Effector memory CD8-positive, alpha-beta T cell (primary cell): ENCODE measurements at regions not wholly inside any gene's neighbourhood (a gene's known extent, or its start where the extent isn't known, plus 50 kb on each side); places are given as distances from the start of the nearest gene placed in this dataset.

Experiments used
- ATAC-seq: fragments of 150-1000 bp; cut with Tn5 transposase; replicated peaks from 2 replicates; pipeline ENCODE4 v1.10.0; 2021; ENCODE audit warnings: mild to moderate bottlenecking, moderate library complexity
- DNase-seq, 3 experiments: peaks; one replicate each; pipeline ENCODE4 v3.0.0; 2021
- H3K27ac Mint-ChIP-seq, 2 donors: one replicate each; pipeline ENCODE4 v1.8.0; 2022; ENCODE audit warnings: mild to moderate bottlenecking in 2 of 2, mixed read lengths in 2 of 2, moderate library complexity in 2 of 2
- H3K27me3 Mint-ChIP-seq, 2 donors: one replicate each; pipeline ENCODE4 v1.8.0; 2022; ENCODE audit warnings: mixed read lengths in 2 of 2
- H3K36me3 Mint-ChIP-seq: one replicate; pipeline ENCODE4 v1.8.0; 2022; ENCODE audit warnings: mild to moderate bottlenecking, moderate library complexity, mixed read lengths; ENCODE audit not compliant: insufficient read depth
- H3K4me1 Mint-ChIP-seq, 2 donors: one replicate each; pipeline ENCODE4 v1.8.0; 2022; ENCODE audit warnings: low read depth in 2 of 2, mixed read lengths in 2 of 2
- H3K4me3 Mint-ChIP-seq, 2 donors: one replicate each; pipeline ENCODE4 v1.8.0; 2022; ENCODE audit warnings: mild to moderate bottlenecking in 2 of 2, mixed read lengths in 2 of 2, moderate library complexity in 2 of 2
- H3K9me3 Mint-ChIP-seq, 2 donors: one replicate each; pipeline ENCODE4 v1.8.0; 2022; ENCODE audit warnings: mixed read lengths in 2 of 2

- ATAC-seq (no peak), DNase-seq (no peak)
- Mint-ChIP-seq H3K4me1 (no peaks in the 10 kb centered on the region), H3K36me3 (no peaks in the 10 kb centered on the region), H3K9me3 (peaks cover 0 to 2% of the 10 kb centered on the region in 2 donors), H3K27ac (no peak overlapping the region), H3K4me3 (no peak overlapping the region), H3K27me3 (peaks cover 0 to 6% of the 10 kb centered on the region in 2 donors)
Observed at GRCh38 chr4:174438711-174439110, 83.6 kb downstream of the HPGD start.

GRCh38 chr4:174437749-174438148, 84.5 kb downstream of the HPGD start:
- no peak for ATAC-seq
- Mint-ChIP-seq H3K4me3 (no peak overlapping the region), H3K27me3 (peaks cover 0 to 6% of the 10 kb centered on the region in 2 donors), H3K27ac (no peak overlapping the region), H3K36me3 (no peaks in the 10 kb centered on the region), H3K4me1 (no peaks in the 10 kb centered on the region), H3K9me3 (peaks cover 0 to 5% of the 10 kb centered on the region in 2 donors)
- DNase-seq: no peak

GRCh38 chr4:174437324-174437723, 85.0 kb downstream of the HPGD start:
- no peaks in the 10 kb centered on the region for H3K36me3 Mint-ChIP-seq
- no peak for DNase-seq
- peaks cover 0 to 3% of the 10 kb centered on the region in 2 donors for H3K9me3 Mint-ChIP-seq
- no peak for ATAC-seq
- no peak overlapping the region for H3K4me3 Mint-ChIP-seq
- no peak overlapping the region for H3K27ac Mint-ChIP-seq
- peaks cover 0 to 4% of the 10 kb centered on the region in 2 donors for H3K27me3 Mint-ChIP-seq
- no peaks in the 10 kb centered on the region for H3K4me1 Mint-ChIP-seq

- ATAC-seq (no peak), DNase-seq (no peak)
- H3K4me1 Mint-ChIP-seq: no peaks in the 10 kb centered on the region
- H3K9me3 Mint-ChIP-seq: peaks cover 0 to 3% of the 10 kb centered on the region in 2 donors
- no peaks in the 10 kb centered on the region for H3K27me3 Mint-ChIP-seq
- H3K4me3 Mint-ChIP-seq: no peak overlapping the region
- H3K36me3 Mint-ChIP-seq: no peaks in the 10 kb centered on the region
- no peak overlapping the region for H3K27ac Mint-ChIP-seq
Observed at GRCh38 chr4:174436377-174436776, 85.9 kb downstream of the HPGD start.

GRCh38 chr4:174435974-174436373, 86.3 kb downstream of the HPGD start:
- ATAC-seq (no peak), DNase-seq (no peak)
- Mint-ChIP-seq H3K27me3 (no peaks in the 10 kb centered on the region), H3K9me3 (peaks cover 0 to 3% of the 10 kb centered on the region in 2 donors), H3K4me3 (no peak overlapping the region), H3K36me3 (no peaks in the 10 kb centered on the region), H3K27ac (no peak overlapping the region), H3K4me1 (no peaks in the 10 kb centered on the region)

GRCh38 chr4:174434455-174434854, 87.8 kb downstream of the HPGD start:
- Mint-ChIP-seq H3K9me3 (peaks cover 0 to 3% of the 10 kb centered on the region in 2 donors), H3K36me3 (no peaks in the 10 kb centered on the region), H3K27me3 (no peaks in the 10 kb centered on the region), H3K27ac (no peak overlapping the region), H3K4me3 (no peak overlapping the region), H3K4me1 (no peaks in the 10 kb centered on the region)
- ATAC-seq (no peak), DNase-seq (no peak)

- no peak for DNase-seq
- H3K4me1 Mint-ChIP-seq: no peaks in the 10 kb centered on the region
- ATAC-seq: no peak
- H3K36me3 Mint-ChIP-seq: no peaks in the 10 kb centered on the region
- peaks cover 0 to 3% of the 10 kb centered on the region in 2 donors for H3K9me3 Mint-ChIP-seq
- H3K27ac Mint-ChIP-seq: no peak overlapping the region
- H3K27me3 Mint-ChIP-seq: no peaks in the 10 kb centered on the region
- H3K4me3 Mint-ChIP-seq: no peak overlapping the region
Observed at GRCh38 chr4:174430576-174430975, 91.7 kb downstream of the HPGD start.

GRCh38 chr4:174429701-174430410, 92.4 kb downstream of the HPGD start:
- no peaks in the 10 kb centered on the region for H3K4me1 Mint-ChIP-seq

GRCh38 chr4:174427571-174428140, 94.6 kb downstream of the HPGD start:
- no peak overlapping the region for H3K4me3 Mint-ChIP-seq
- H3K9me3 Mint-ChIP-seq: no peaks in the 10 kb centered on the region
- H3K36me3 Mint-ChIP-seq: no peaks in the 10 kb centered on the region
- no peak for DNase-seq
- H3K4me1 Mint-ChIP-seq: peaks cover 0 to 2% of the 10 kb centered on the region in 2 donors
- no peaks in the 10 kb centered on the region for H3K27me3 Mint-ChIP-seq
- no peak overlapping the region for H3K27ac Mint-ChIP-seq
- no peak for ATAC-seq

More at GRCh38 chr4:174429701-174430410, 92.4 kb downstream of the HPGD start:
- no peak overlapping the region for H3K27ac Mint-ChIP-seq
- H3K4me3 Mint-ChIP-seq: no peak overlapping the region
- no peak for ATAC-seq
- H3K27me3 Mint-ChIP-seq: no peaks in the 10 kb centered on the region
- H3K36me3 Mint-ChIP-seq: no peaks in the 10 kb centered on the region
- H3K9me3 Mint-ChIP-seq: peaks cover 0 to 3% of the 10 kb centered on the region in 2 donors
- no peak for DNase-seq

GRCh38 chr4:174425669-174426068, 96.6 kb downstream of the HPGD start:
- H3K4me1 Mint-ChIP-seq: peaks cover 0 to 2% of the 10 kb centered on the region in 2 donors

GRCh38 chr4:174423257-174423944, 98.9 kb downstream of the HPGD start:
- ATAC-seq: no peak
- Mint-ChIP-seq H3K4me1 (peaks cover 0 to 8% of the 10 kb centered on the region in 2 donors), H3K36me3 (no peaks in the 10 kb centered on the region), H3K4me3 (no peak overlapping the region), H3K9me3 (no peaks in the 10 kb centered on the region), H3K27me3 (no peaks in the 10 kb centered on the region), H3K27ac (no peak overlapping the region)
- DNase-seq: peak in 1 of 3 experiments; percentile 1

More at GRCh38 chr4:174425669-174426068, 96.6 kb downstream of the HPGD start:
- Mint-ChIP-seq H3K36me3 (no peaks in the 10 kb centered on the region), H3K27ac (no peak overlapping the region), H3K27me3 (no peaks in the 10 kb centered on the region), H3K4me3 (no peak overlapping the region), H3K9me3 (no peaks in the 10 kb centered on the region)
- DNase-seq (no peak), ATAC-seq (no peak)

- Mint-ChIP-seq H3K4me3 (no peak overlapping the region), H3K9me3 (no peaks in the 10 kb centered on the region), H3K36me3 (no peaks in the 10 kb centered on the region), H3K27me3 (no peaks in the 10 kb centered on the region), H3K4me1 (peaks cover 0 to 8% of the 10 kb centered on the region in 2 donors), H3K27ac (no peak overlapping the region)
- DNase-seq (no peak), ATAC-seq (no peak)
Observed at GRCh38 chr4:174422893-174423256, 99.4 kb downstream of the HPGD start.

GRCh38 chr4:174420316-174420715, 102.0 kb downstream of the HPGD start:
- H3K4me3 Mint-ChIP-seq: peak overlapping the region in 1 of 2 donors; percentile 4
- peaks cover 0 to 12% of the 10 kb centered on the region in 2 donors for H3K27me3 Mint-ChIP-seq
- H3K4me1 Mint-ChIP-seq: peaks cover 0 to 8% of the 10 kb centered on the region in 2 donors
- peaks cover 0 to 2% of the 10 kb centered on the region in 2 donors for H3K9me3 Mint-ChIP-seq
- peak overlapping the region in 1 of 2 donors; percentile 0 for H3K27ac Mint-ChIP-seq
- ATAC-seq (peak; percentile 36), DNase-seq (no peak)
- no peaks in the 10 kb centered on the region for H3K36me3 Mint-ChIP-seq
